Tibial artery (tissue), 4 donors: ENCODE measurements at regions not wholly inside any gene's neighbourhood (a gene's known extent, or its start where the extent isn't known, plus 50 kb on each side); places are given as distances from the start of the nearest gene placed in this dataset.

Source experiments
- DNase-seq, 2 donors: peaks; one replicate each; pipeline ENCODE4 v3.0.0-alpha.2; 2019
- H3K27ac ChIP-seq, 2 donors: fragments of 200-600 bp; sonication (generic) in 1 of 2; 1 replicate in 1 of 2; 2 replicates in 1 of 2; pipeline ENCODE4 v1.5.1; 2018 to 2019; ENCODE audit warnings: mild to moderate bottlenecking in 1 of 2
- H3K27me3 ChIP-seq, 2 donors: fragments of 200-600 bp; sonication (generic) in 1 of 2; one replicate each; pipeline versions ENCODE4 v1.5.1 to v1.6.0; 2016 to 2019
- H3K36me3 ChIP-seq, 3 donors: fragments of 200-600 bp; sonication (generic) in 2 of 3; one replicate each; pipeline ENCODE4 v1.5.1; 2016 to 2019; ENCODE audit warnings: mild to moderate bottlenecking in 2 of 3
- H3K4me1 ChIP-seq, 4 donors: fragments of 200-600 bp; sonication (generic) in 2 of 4; 1 replicate in 3 of 4; 2 replicates in 1 of 4; pipeline ENCODE4 v1.5.1; 2016 to 2019
- H3K4me3 ChIP-seq, 2 donors: fragments of 200-600 bp; sonication (generic) in 1 of 2; 1 replicate in 1 of 2; 2 replicates in 1 of 2; pipeline ENCODE4 v1.5.1; 2018 to 2019; ENCODE audit warnings: mild to moderate bottlenecking in 2 of 2
- H3K9me3 ChIP-seq, 3 donors: fragments of 200-600 bp; sonication (generic) in 1 of 3; one replicate each; pipeline ENCODE4 v1.5.1; 2016 to 2019
- CTCF ChIP-seq, 2 experiments: fragments of 200-600 bp in 1 of 2; fragments of 450-650 bp in 1 of 2; IDR thresholded peaks; one replicate each; pipeline ENCODE4 v1.5.1; 2017 to 2019; ENCODE audit warnings: antibody characterized with exemption in 2 of 2, mild to moderate bottlenecking in 1 of 2, moderate library complexity in 1 of 2
- intact Hi-C: fragments of 100-400 bp; cut with DNase I; formaldehyde crosslinking; loops from one replicate; pipeline ENCODE4 v1.15.0; 2023; ENCODE audit warnings: low total_unique reads

DNA sequence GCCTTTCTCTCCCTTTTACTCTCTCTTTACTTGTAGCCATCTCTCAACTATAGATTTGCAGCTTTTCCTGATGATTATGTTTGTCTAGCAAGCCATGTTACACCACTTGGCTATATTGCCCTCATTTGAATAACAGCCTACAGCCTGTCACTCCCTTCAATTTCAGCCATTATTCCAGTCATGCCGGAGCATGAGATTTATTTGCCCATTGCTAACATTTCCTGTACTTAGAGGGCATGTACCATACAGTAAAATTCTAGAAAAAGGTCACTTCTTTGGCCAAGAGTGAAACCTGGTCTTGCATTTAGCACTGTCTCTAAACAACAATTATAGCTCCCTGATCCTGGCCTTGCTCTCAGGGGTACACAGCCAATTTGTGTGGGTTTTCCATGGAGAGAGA lies 221.7 kb upstream of the TMC3 start:
- Histone ChIP-seq H3K9me3 (peaks cover 0 to 8% (median 7%) of the 10 kb centered on the region in 3 donors), H3K36me3 (no peaks in the 10 kb centered on the region), H3K4me1 (no peaks in the 10 kb centered on the region), H3K27me3 (no peaks in the 10 kb centered on the region), H3K27ac (no peak overlapping the region), H3K4me3 (no peak overlapping the region)
- no peak for DNase-seq
- intact Hi-C loops, result no loop called here
- TF ChIP-seq CTCF (IDR thresholded peaks at IDR 0.05), result no peak

DNA sequence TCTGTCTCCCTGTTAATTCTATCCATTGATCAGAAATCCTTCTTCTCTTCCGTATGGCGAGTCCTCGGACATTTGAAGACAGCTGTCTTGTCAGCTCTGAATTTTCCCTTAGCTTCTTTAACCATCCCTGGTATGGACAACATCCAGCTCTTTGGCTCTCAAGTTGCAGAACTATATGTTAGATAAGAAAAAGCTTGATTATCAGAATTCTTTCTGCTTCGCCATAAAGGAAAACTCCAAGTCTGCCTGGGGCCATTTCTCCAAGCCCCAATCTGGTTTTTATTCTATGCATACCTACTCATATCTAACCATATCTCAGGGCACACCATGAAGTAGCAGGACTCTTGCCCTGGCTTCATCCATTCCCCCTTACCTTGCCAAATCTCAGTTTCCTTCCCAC lies 215.7 kb upstream of the TMC3 start:
- no peaks in the 10 kb centered on the region for H3K9me3 ChIP-seq
- no peaks in the 10 kb centered on the region for H3K4me1 ChIP-seq
- no peak for DNase-seq
- no peaks in the 10 kb centered on the region for H3K36me3 ChIP-seq
- no peak overlapping the region for H3K27ac ChIP-seq
- H3K4me3 ChIP-seq, result no peak overlapping the region
- no peaks in the 10 kb centered on the region for H3K27me3 ChIP-seq
- intact Hi-C loops, result no loop called here
- no peak for TF ChIP-seq CTCF (IDR thresholded peaks at IDR 0.05)

DNA sequence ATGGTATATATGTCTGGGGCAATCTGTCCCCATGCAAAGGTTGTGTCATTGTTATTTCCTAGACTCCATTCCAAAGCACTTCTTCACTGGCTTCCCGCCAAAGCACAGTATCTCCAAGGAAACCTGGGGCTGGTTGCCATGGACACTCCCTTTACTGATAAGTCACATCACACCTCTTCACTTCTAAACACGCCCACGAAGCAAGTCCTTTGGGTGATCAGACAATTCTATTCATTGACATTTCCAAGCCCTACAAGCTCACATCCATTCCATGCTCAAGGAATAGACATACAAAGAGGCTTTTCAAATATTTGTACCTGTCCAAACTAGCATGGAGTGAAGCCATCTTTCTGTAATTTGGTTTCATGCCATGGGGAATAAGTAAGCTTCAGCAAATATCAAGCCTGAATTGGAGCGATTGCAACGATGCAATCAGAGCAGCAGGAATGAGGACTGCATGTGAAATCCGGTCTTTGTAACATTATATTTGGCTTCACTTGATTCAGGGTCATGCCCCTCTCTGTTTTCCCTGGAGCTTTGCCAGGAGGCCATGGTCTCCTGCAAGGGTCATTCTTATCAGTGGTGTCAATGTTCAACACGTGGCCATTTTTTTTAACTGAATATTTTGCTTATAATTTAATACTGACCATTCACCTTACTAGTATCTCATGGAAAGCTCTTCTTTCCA lies 201.6 kb upstream of the TMC3 start:
- H3K9me3 ChIP-seq, result no peaks in the 10 kb centered on the region
- no peak overlapping the region for H3K27ac ChIP-seq
- no peaks in the 10 kb centered on the region for H3K36me3 ChIP-seq
- H3K27me3 ChIP-seq, result peaks cover 0 to 3% of the 10 kb centered on the region in 2 donors
- H3K4me1 ChIP-seq, result no peaks in the 10 kb centered on the region
- no peak for TF ChIP-seq CTCF (IDR thresholded peaks at IDR 0.05)
- no peak overlapping the region for H3K4me3 ChIP-seq
- intact Hi-C loops, result no loop called here
- no peak for DNase-seq

GRCh38 chr15:81573098-81573746 lies 199.2 kb upstream of the TMC3 start:
- H3K27me3 ChIP-seq, result peaks cover 0 to 3% of the 10 kb centered on the region in 2 donors
- H3K36me3 ChIP-seq, result no peaks in the 10 kb centered on the region
- no peak for DNase-seq
- TF ChIP-seq CTCF (IDR thresholded peaks at IDR 0.05), result no peak
- H3K9me3 ChIP-seq, result no peaks in the 10 kb centered on the region
- intact Hi-C loops, result no loop called here
- no peak overlapping the region for H3K4me3 ChIP-seq
- H3K4me1 ChIP-seq, result no peaks in the 10 kb centered on the region
- H3K27ac ChIP-seq, result no peak overlapping the region

DNA sequence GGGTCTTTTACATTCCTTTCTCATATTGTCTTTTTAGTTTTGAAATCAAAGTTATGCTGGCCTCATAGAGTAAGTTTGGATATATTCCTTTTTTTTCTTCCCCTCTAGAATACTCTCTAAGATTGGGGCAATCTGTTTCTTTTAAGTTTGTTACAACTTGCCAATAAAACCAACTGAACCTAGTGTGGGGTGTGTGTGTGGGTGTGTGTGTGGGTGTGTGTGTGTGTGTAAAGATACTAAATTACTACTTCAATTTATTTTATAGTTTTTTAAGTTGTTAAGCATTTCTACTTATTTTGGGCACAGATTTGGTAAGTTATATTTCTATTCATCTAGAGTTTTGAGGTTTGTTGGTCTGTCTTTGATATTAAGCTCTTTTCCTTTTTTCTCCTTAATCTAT lies 198.2 kb upstream of the TMC3 start:
- intact Hi-C loops, result no loop called here
- no peak for TF ChIP-seq CTCF (IDR thresholded peaks at IDR 0.05)
- no peak overlapping the region for H3K4me3 ChIP-seq
- H3K27ac ChIP-seq, result no peak overlapping the region
- H3K36me3 ChIP-seq, result no peaks in the 10 kb centered on the region
- no peaks in the 10 kb centered on the region for H3K9me3 ChIP-seq
- no peak for DNase-seq
- H3K4me1 ChIP-seq, result no peaks in the 10 kb centered on the region
- H3K27me3 ChIP-seq, result peaks cover 0 to 3% of the 10 kb centered on the region in 2 donors
